Body of pancreas (tissue), 4 donors: ENCODE measurements at regions not wholly inside any gene's neighbourhood (a gene's known extent, or its start where the extent isn't known, plus 50 kb on each side); places are given as distances from the start of the nearest gene placed in this dataset.

ENCODE experiments used
- ATAC-seq: fragments of 150-250 bp; one replicate; pipeline ENCODE4 v1.9.1; 2016
- DNase-seq, 4 donors: peaks; one replicate each; pipeline ENCODE4 v3.0.0-alpha.2; 2019
- H3K27ac ChIP-seq, 4 donors: fragments of 200-600 bp; sonication (generic); 1 replicate in 3 of 4; 2 replicates in 1 of 4; pipeline versions ENCODE4 v1.5.1 to v1.6.1; 2016 to 2019; ENCODE audit warnings: mild to moderate bottlenecking in 1 of 4, mixed read lengths in 1 of 4, moderate library complexity in 1 of 4
- H3K27me3 ChIP-seq, 2 donors: fragments of 200-600 bp; sonication (generic); one replicate each; pipeline ENCODE4 v1.6.0; 2016; ENCODE audit warnings: mild to moderate bottlenecking in 1 of 2
- H3K36me3 ChIP-seq, 2 donors: fragments of 200-600 bp; sonication (generic); replicated peaks in 1 of 2; 2 replicates each; pipeline ENCODE4 v1.5.1; 2016; ENCODE audit warnings: low read depth in 2 of 2; ENCODE audit not compliant: insufficient read depth in 1 of 2
- H3K4me1 ChIP-seq: fragments of 200-600 bp; sonication (generic); one replicate; pipeline ENCODE4 v1.6.0; 2016
- H3K4me3 ChIP-seq, 2 donors: fragments of 200-600 bp; sonication (generic); 1 replicate in 1 of 2; 2 replicates in 1 of 2; pipeline ENCODE4 v1.5.1; 2016 to 2019
- H3K9me3 ChIP-seq, 3 donors: fragments of 200-600 bp; sonication (generic); 1 replicate in 2 of 3; 2 replicates in 1 of 3; pipeline ENCODE4 v1.5.1; 2016
- POLR2A ChIP-seq, 3 donors: fragments of 450-650 bp; IDR thresholded peaks; one replicate each; pipeline ENCODE4 v1.6.1; 2016; ENCODE audit warnings: antibody characterized with exemption in 3 of 3, mild to moderate bottlenecking in 2 of 3
- WGBS, 2 donors: methylation state at CpG; one replicate each; pipeline ENCODE4 v1.1.5; 2017; 5-methylcytosine and 5-hydroxymethylcytosine counted together
- intact Hi-C: fragments of 100-400 bp; cut with DNase I; formaldehyde crosslinking; loops from one replicate; pipeline ENCODE4 v1.15.1; 2023
- TF ChIP-seq, protein P1 (sequence below), 7 experiments: fragments of 450-650 bp in 4 of 7; fragments of 200-600 bp in 3 of 7; sonication (generic) in 3 of 7; IDR thresholded peaks; one replicate each; pipeline ENCODE4 v1.5.1; 2016 to 2019; ENCODE audit warnings: antibody characterized with exemption in 7 of 7

DNA sequence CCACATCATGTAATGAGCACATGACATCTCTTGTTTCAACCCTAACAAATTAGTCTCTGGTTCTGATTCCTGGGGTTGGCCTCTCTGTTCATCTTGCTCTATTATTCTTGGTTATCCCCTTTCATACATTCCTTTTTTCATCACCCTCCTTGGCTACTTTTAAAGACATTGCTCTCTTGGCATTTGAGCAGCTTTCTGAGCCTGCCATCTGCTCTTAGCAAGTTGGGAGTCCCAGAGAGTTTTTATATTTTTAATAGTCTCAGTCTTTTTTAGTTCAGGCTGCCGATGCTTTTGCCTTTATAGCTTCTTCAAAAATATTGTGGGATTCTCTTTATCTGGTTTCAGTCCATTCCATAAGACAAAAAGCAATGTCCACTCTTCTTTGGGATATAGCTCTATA, 1270.9 kb downstream of the ADGRL3 start:
- DNase-seq (no peak), ATAC-seq (no peak)
- intact Hi-C loops: no loop called here
- no peaks in the 10 kb centered on the region for H3K36me3 ChIP-seq
- no peak overlapping the region for H3K4me3 ChIP-seq
- H3K27ac ChIP-seq: no peak overlapping the region
- TF ChIP-seq POLR2A (IDR thresholded peaks at IDR 0.05): no peak
- TF ChIP-seq, protein P1, sequence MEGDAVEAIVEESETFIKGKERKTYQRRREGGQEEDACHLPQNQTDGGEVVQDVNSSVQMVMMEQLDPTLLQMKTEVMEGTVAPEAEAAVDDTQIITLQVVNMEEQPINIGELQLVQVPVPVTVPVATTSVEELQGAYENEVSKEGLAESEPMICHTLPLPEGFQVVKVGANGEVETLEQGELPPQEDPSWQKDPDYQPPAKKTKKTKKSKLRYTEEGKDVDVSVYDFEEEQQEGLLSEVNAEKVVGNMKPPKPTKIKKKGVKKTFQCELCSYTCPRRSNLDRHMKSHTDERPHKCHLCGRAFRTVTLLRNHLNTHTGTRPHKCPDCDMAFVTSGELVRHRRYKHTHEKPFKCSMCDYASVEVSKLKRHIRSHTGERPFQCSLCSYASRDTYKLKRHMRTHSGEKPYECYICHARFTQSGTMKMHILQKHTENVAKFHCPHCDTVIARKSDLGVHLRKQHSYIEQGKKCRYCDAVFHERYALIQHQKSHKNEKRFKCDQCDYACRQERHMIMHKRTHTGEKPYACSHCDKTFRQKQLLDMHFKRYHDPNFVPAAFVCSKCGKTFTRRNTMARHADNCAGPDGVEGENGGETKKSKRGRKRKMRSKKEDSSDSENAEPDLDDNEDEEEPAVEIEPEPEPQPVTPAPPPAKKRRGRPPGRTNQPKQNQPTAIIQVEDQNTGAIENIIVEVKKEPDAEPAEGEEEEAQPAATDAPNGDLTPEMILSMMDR (IDR thresholded peaks at IDR 0.05): no peak
- H3K4me1 ChIP-seq: no peaks in the 10 kb centered on the region
- no peaks in the 10 kb centered on the region for H3K9me3 ChIP-seq
- WGBS, 2 donors: 64 to 78% methylated on average over 1 of the region's 1 CpG
- no peaks in the 10 kb centered on the region for H3K27me3 ChIP-seq

DNA sequence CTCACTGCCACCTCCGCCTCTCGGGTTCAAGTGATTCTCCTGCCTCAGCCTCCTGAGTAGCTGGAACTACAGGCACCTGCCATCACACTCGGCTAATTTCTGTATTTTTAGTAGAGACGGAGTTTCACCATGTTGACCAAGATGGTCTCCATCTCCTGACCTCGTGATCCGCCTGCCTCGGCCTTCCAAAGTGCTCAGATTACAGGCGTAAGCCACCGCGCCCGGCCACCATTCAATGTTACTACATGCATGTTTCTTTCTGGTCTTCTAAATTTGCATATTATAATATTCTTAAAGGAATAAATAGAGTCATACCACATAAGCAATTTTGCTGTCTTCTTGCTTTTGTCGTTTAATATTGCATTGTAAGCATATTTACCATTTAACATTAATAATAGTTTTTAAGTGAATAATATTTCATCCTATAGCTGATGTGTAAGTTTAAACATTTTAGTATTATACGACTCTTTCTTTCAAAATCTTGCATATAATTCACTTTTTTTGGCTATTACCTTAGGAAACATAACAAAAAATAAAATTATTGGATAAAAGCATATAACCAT, 1270.4 kb downstream of the ADGRL3 start:
- no peaks in the 10 kb centered on the region for H3K36me3 ChIP-seq
- no peaks in the 10 kb centered on the region for H3K4me1 ChIP-seq
- WGBS, 2 donors: 78 to 79% methylated on average over 13 of the region's 13 CpGs
- intact Hi-C loops: no loop called here
- DNase-seq (no peak), ATAC-seq (no peak)
- no peak overlapping the region for H3K27ac ChIP-seq
- no peak overlapping the region for H3K4me3 ChIP-seq
- H3K27me3 ChIP-seq: no peaks in the 10 kb centered on the region
- no peak for TF ChIP-seq POLR2A (IDR thresholded peaks at IDR 0.05)
- TF ChIP-seq, protein P1 (IDR thresholded peaks at IDR 0.05): no peak
- H3K9me3 ChIP-seq: no peaks in the 10 kb centered on the region

DNA sequence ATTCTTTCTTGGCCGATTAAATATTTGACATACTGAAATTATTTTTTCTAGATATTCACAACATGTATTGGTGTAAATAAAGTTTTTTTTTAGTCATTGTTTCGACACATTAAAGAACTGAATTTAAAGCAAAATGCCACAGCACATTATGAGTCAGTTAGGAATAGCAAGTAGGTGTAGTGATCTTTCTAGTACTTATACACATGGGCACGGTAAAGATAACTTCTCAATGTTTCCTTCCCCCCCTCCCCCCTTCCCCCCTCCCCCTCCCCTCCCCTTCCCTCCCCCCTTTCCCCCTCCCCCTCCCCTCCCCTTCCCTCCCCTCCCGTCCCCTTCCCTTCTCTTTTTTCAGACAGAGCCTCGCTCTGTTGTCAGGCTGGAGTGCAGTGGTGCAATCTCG, 1269.9 kb downstream of the ADGRL3 start:
- no peak for TF ChIP-seq POLR2A (IDR thresholded peaks at IDR 0.05)
- TF ChIP-seq, protein P1 (IDR thresholded peaks at IDR 0.05): no peak
- no peaks in the 10 kb centered on the region for H3K9me3 ChIP-seq
- no peaks in the 10 kb centered on the region for H3K4me1 ChIP-seq
- 66 to 83% methylated on average over 4 to 6 of the region's 6 CpGs for WGBS, 2 donors
- no peak for ATAC-seq
- H3K27ac ChIP-seq: no peak overlapping the region
- DNase-seq: no peak
- no peaks in the 10 kb centered on the region for H3K27me3 ChIP-seq
- intact Hi-C loops: no loop called here
- no peak overlapping the region for H3K4me3 ChIP-seq
- H3K36me3 ChIP-seq: no peaks in the 10 kb centered on the region

DNA sequence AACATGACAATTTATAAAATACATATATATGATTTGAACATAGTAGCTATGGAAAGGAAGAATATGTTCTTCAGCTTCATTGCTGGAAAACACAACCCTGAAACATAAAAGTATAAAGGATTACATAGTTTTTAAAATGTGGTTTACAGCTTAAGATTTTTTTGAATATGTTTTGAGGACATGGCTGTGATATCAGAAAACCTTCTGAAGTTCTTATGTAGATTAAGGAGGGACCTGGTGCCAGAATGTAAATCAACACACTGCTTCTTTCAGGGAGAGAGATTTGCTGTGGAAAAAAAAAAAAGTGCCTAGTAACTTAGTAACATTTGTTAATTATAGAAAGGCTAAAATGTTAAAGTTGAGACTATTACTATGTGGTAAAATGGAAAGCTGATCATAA, 1261.8 kb downstream of the ADGRL3 start:
- H3K4me3 ChIP-seq: no peak overlapping the region
- H3K36me3 ChIP-seq: no peaks in the 10 kb centered on the region
- ATAC-seq: no peak
- intact Hi-C loops: no loop called here
- no peak overlapping the region for H3K27ac ChIP-seq
- H3K4me1 ChIP-seq: no peaks in the 10 kb centered on the region
- no peaks in the 10 kb centered on the region for H3K27me3 ChIP-seq
- DNase-seq: no peak
- TF ChIP-seq, protein P1 (IDR thresholded peaks at IDR 0.05): no peak
- no peak for TF ChIP-seq POLR2A (IDR thresholded peaks at IDR 0.05)
- no peaks in the 10 kb centered on the region for H3K9me3 ChIP-seq

DNA sequence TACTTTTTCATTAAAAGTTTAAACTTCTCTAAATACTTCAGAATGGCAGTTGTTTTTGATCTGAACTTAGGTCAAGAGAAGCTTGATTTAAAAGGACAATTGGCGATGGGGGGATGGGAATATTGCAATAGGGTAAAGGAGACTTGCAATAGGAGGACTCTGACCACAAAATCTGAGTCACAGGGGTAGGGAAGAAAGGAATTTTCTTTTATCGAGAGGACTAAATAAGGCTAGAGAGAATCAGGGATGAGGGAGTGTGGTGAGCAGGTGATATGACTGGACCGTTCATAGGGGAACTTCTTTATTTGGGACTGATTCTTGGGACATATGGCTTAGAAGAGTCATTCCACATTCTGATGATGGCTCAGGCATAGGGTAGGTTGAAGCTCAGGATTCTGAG, 1260.2 kb downstream of the ADGRL3 start:
- TF ChIP-seq POLR2A (IDR thresholded peaks at IDR 0.05): no peak
- TF ChIP-seq, protein P1 (IDR thresholded peaks at IDR 0.05): no peak
- intact Hi-C loops: no loop called here
- no peaks in the 10 kb centered on the region for H3K36me3 ChIP-seq
- DNase-seq (no peak), ATAC-seq (no peak)
- H3K4me1 ChIP-seq: no peaks in the 10 kb centered on the region
- 70 to 77% methylated on average over 3 of the region's 3 CpGs for WGBS, 2 donors
- H3K27ac ChIP-seq: no peak overlapping the region
- H3K4me3 ChIP-seq: no peak overlapping the region
- no peaks in the 10 kb centered on the region for H3K27me3 ChIP-seq
- no peaks in the 10 kb centered on the region for H3K9me3 ChIP-seq
